Lower lobe of right lung (tissue), 2 donors: ENCODE measurements at regions not wholly inside any gene's neighbourhood (a gene's known extent, or its start where the extent isn't known, plus 50 kb on each side); places are given as distances from the start of the nearest gene placed in this dataset.

ENCODE experiments used
- ATAC-seq, 2 donors: fragments of 200-7000 bp; cut with Tn5 transposase; one replicate each; pipeline ENCODE4 v1.9.1; 2020 to 2022; ENCODE audit warnings: mild to moderate bottlenecking in 2 of 2, moderate library complexity in 2 of 2
- DNase-seq: peaks from one replicate; pipeline ENCODE4 v3.0.0-alpha.2; 2020
- H3K27ac ChIP-seq: fragments of 200-600 bp; one replicate; pipeline ENCODE4 v1.8.0; 2022
- H3K27me3 ChIP-seq: fragments of 200-600 bp; one replicate; pipeline ENCODE4 v1.8.0; 2022; ENCODE audit warnings: low read depth
- H3K36me3 ChIP-seq: fragments of 200-600 bp; one replicate; pipeline ENCODE4 v1.8.0; 2022; ENCODE audit warnings: mild to moderate bottlenecking
- H3K4me1 ChIP-seq: fragments of 200-600 bp; one replicate; pipeline ENCODE4 v1.8.0; 2022
- H3K4me3 ChIP-seq: fragments of 200-600 bp; one replicate; pipeline ENCODE4 v1.8.0; 2022; ENCODE audit warnings: mild to moderate bottlenecking
- H3K9me3 ChIP-seq: fragments of 200-600 bp; one replicate; pipeline ENCODE4 v1.8.0; 2022
- CTCF ChIP-seq: fragments of 200-600 bp; IDR thresholded peaks from one replicate; pipeline ENCODE4 v1.8.0; 2022; ENCODE audit warnings: antibody characterized with exemption, mild to moderate bottlenecking
- intact Hi-C: fragments of 100-400 bp; cut with DNase I; formaldehyde crosslinking; loops from one replicate; pipeline ENCODE4 v1.11.0; 2022
- donor health status: DM: no; HTN: yes; CAD: no; lungs with severe emphysema.

- intact Hi-C loops: no loop called here
- no peaks in the 10 kb centered on the region for H3K36me3 ChIP-seq
- no peak for TF ChIP-seq CTCF
- no peak overlapping the region for H3K27ac ChIP-seq
- no peak for DNase-seq
- H3K4me3 ChIP-seq: no peak overlapping the region
- no peak for ATAC-seq
- H3K9me3 ChIP-seq: no peaks in the 10 kb centered on the region
- no peaks in the 10 kb centered on the region for H3K27me3 ChIP-seq
- peaks cover 4% of the 10 kb centered on the region for H3K4me1 ChIP-seq
Observed at GRCh38 chr1:244917073-244917670, 52.8 kb upstream of the HNRNPU start.

GRCh38 chr1:244915736-244916135, 51.4 kb upstream of the HNRNPU start:
- no peak overlapping the region for H3K27ac ChIP-seq
- no peak overlapping the region for H3K4me3 ChIP-seq
- ATAC-seq: no peak
- H3K9me3 ChIP-seq: no peaks in the 10 kb centered on the region
- no peaks in the 10 kb centered on the region for H3K36me3 ChIP-seq
- intact Hi-C loops: no loop called here
- no peak for DNase-seq
- no peak for TF ChIP-seq CTCF
- peaks cover 4% of the 10 kb centered on the region for H3K4me1 ChIP-seq
- no peaks in the 10 kb centered on the region for H3K27me3 ChIP-seq

GRCh38 chr1:244914761-244915160, 50.4 kb upstream of the HNRNPU start:
- H3K4me1 ChIP-seq: peaks cover 4% of the 10 kb centered on the region
- H3K36me3 ChIP-seq: no peaks in the 10 kb centered on the region
- no peaks in the 10 kb centered on the region for H3K27me3 ChIP-seq
- TF ChIP-seq CTCF: no peak
- no peaks in the 10 kb centered on the region for H3K9me3 ChIP-seq
- ATAC-seq (no peak), DNase-seq (no peak)
- no peak overlapping the region for H3K4me3 ChIP-seq
- no peak overlapping the region for H3K27ac ChIP-seq
- intact Hi-C loops: no loop called here
